GM12891 (cell line): ENCODE measurements at regions not wholly inside any gene's neighbourhood (a gene's known extent, or its start where the extent isn't known, plus 50 kb on each side); places are given as distances from the start of the nearest gene placed in this dataset.

Experiments
- POLR2AphosphoS5 ChIP-seq: IDR thresholded peaks from 2 replicates; pipeline ENCODE4 v1.6.1; 2011; ENCODE audit warnings: low read depth, low read length, control low read depth
- SPI1 ChIP-seq: IDR thresholded peaks from 2 replicates; pipeline ENCODE4 v1.6.1; 2011; ENCODE audit warnings: low read depth, low read length, control low read depth

DNA sequence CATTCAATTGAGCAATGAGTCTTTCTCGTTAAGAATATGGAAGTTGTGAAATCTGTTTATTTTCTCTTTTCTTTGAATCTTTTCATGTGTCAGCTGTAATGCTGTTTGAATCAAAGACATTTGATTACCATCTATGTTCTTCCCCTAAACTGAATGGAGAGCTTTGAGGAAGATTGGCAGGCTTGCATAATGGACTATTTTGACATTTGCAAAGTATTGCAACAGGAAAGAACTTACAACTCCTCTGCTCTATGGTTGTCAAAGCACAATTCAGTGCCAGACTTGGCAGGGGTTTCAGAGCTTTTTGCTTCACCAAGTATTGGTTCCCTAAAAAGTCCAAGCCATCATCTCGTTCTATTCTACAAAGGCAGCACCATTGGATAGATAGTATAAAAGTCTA, 549.0 kb upstream of the NUDT12 start:
- TF ChIP-seq POLR2AphosphoS5 (no peak), SPI1 (no peak)
